ENCODE measurements at regions not wholly inside any gene's neighbourhood (a gene's known extent, or its start where the extent isn't known, plus 50 kb on each side); places are given as distances from the start of the nearest gene placed in this dataset.
A peak's percentile ranks its signal among the peaks of the same experiment; 100 is the strongest.

GRCh38 chr10:21334891-21335696 is 190.4 kb downstream of the SKIDA1 start:
- Histone ChIP-seq H3K4me3 (ENCODE audit: insufficient read length, low read depth) (no peak overlapping the region), H3K27me3 (ENCODE audit: insufficient read depth, insufficient read length) (no peaks in the 10 kb centered on the region), H3K4me1 (ENCODE audit: insufficient read depth, insufficient read length) (no peaks in the 10 kb centered on the region), H3K9ac (ENCODE audit: insufficient read length, low read depth) (no peak overlapping the region), H3K36me3 (ENCODE audit: insufficient read depth, insufficient read length, low read length) (no peaks in the 10 kb centered on the region), H3K9me3 (ENCODE audit: insufficient read depth, low read length) (no peaks in the 10 kb centered on the region)
- DNase-seq (ENCODE audit: low read depth, low spot score): no peak
- TF ChIP-seq YY1 (IDR thresholded peaks at IDR 0.05; ENCODE audit: insufficient read depth, insufficient read length) (no peak), ZNF274 (IDR thresholded peaks at IDR 0.05; ENCODE audit: low read depth, low read length) (no peak)

- Histone ChIP-seq H3K9ac (ENCODE audit: insufficient read length, low read depth) (no peak overlapping the region), H3K36me3 (ENCODE audit: insufficient read depth, insufficient read length, low read length) (no peaks in the 10 kb centered on the region), H3K9me3 (ENCODE audit: insufficient read depth, low read length) (no peaks in the 10 kb centered on the region), H3K27me3 (ENCODE audit: insufficient read depth, insufficient read length) (no peaks in the 10 kb centered on the region), H3K4me3 (ENCODE audit: insufficient read length, low read depth) (no peak overlapping the region), H3K4me1 (ENCODE audit: insufficient read depth, insufficient read length) (no peaks in the 10 kb centered on the region)
- DNase-seq (ENCODE audit: low read depth, low spot score): no peak
- TF ChIP-seq YY1 (IDR thresholded peaks at IDR 0.05; ENCODE audit: insufficient read depth, insufficient read length): no peak
- TF ChIP-seq SUZ12 (IDR thresholded peaks at IDR 0.05; ENCODE audit: extremely low read depth, insufficient read depth, insufficient read length): no peak
- TF ChIP-seq ZNF274 (IDR thresholded peaks at IDR 0.05; ENCODE audit: low read depth, low read length): no peak
Observed at GRCh38 chr10:21330628-21331020, 194.9 kb downstream of the SKIDA1 start.

GRCh38 chr10:21329995-21330627 is 195.4 kb downstream of the SKIDA1 start:
- no peak for TF ChIP-seq ZNF274 (IDR thresholded peaks at IDR 0.05; ENCODE audit: low read depth, low read length)
- Histone ChIP-seq H3K9ac (ENCODE audit: insufficient read length, low read depth) (no peak overlapping the region), H3K4me3 (ENCODE audit: insufficient read length, low read depth) (no peak overlapping the region), H3K36me3 (ENCODE audit: insufficient read depth, insufficient read length, low read length) (no peaks in the 10 kb centered on the region), H3K9me3 (ENCODE audit: insufficient read depth, low read length) (no peaks in the 10 kb centered on the region), H3K27me3 (ENCODE audit: insufficient read depth, insufficient read length) (no peaks in the 10 kb centered on the region), H3K4me1 (ENCODE audit: insufficient read depth, insufficient read length) (no peaks in the 10 kb centered on the region)
- no peak for DNase-seq (ENCODE audit: low read depth, low spot score)

- Histone ChIP-seq H3K4me3 (ENCODE audit: insufficient read length, low read depth) (no peak overlapping the region), H3K9ac (ENCODE audit: insufficient read length, low read depth) (peak overlapping the region; percentile 34), H3K36me3 (ENCODE audit: insufficient read depth, insufficient read length, low read length) (no peaks in the 10 kb centered on the region), H3K4me1 (ENCODE audit: insufficient read depth, insufficient read length) (no peaks in the 10 kb centered on the region), H3K27me3 (ENCODE audit: insufficient read depth, insufficient read length) (no peaks in the 10 kb centered on the region), H3K9me3 (ENCODE audit: insufficient read depth, low read length) (no peaks in the 10 kb centered on the region)
- TF ChIP-seq YY1 (IDR thresholded peaks at IDR 0.05; ENCODE audit: insufficient read depth, insufficient read length): no peak
- TF ChIP-seq ZNF274 (IDR thresholded peaks at IDR 0.05; ENCODE audit: low read depth, low read length): no peak
- no peak for TF ChIP-seq SUZ12 (IDR thresholded peaks at IDR 0.05; ENCODE audit: extremely low read depth, insufficient read depth, insufficient read length)
- no peak for DNase-seq (ENCODE audit: low read depth, low spot score)
Observed at GRCh38 chr10:21327289-21327993, 198.0 kb downstream of the SKIDA1 start.

DNA sequence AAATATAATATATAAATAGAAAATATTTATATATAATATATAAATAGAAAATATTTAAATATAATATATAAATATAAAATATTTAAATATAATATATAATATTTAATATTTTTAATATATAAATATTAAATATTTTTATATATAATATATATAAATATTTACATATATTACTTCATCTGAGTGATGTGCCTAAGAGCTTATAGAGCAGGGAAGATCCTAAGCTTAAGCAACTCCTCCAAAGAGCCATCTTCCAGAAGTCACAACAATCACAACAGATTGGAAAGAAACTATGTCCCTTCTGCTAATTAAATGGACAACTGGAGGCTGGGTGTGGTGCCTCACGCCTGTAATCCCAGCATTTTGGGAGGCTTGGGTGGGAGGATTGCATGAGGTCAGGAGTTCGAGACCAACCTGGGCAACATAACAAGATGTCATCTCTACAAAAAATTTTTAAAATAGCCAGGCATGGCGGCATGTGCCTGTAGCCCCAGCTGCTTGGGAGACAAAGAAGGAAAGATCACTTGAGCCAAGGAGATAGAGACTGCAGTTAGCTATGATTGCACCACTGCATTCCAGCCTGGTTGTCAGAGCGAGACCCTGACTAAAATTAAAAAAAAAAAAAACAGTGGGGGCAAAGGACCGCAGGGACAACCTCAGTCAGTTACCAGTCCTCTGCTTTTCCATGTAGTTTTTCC is 198.7 kb downstream of the SKIDA1 start:
- DNase-seq (ENCODE audit: low read depth, low spot score): no peak
- H3K9ac ChIP-seq (ENCODE audit: insufficient read length, low read depth): peak overlapping the region; percentile 34
- H3K36me3 ChIP-seq (ENCODE audit: insufficient read depth, insufficient read length, low read length): no peaks in the 10 kb centered on the region
- TF ChIP-seq SUZ12 (IDR thresholded peaks at IDR 0.05; ENCODE audit: extremely low read depth, insufficient read depth, insufficient read length) (no peak), ZNF274 (IDR thresholded peaks at IDR 0.05; ENCODE audit: low read depth, low read length) (no peak), YY1 (IDR thresholded peaks at IDR 0.05; ENCODE audit: insufficient read depth, insufficient read length) (no peak)
- H3K9me3 ChIP-seq (ENCODE audit: insufficient read depth, low read length): no peaks in the 10 kb centered on the region
- H3K27me3 ChIP-seq (ENCODE audit: insufficient read depth, insufficient read length): no peaks in the 10 kb centered on the region
- H3K4me3 ChIP-seq (ENCODE audit: insufficient read length, low read depth): no peak overlapping the region
- no peaks in the 10 kb centered on the region for H3K4me1 ChIP-seq (ENCODE audit: insufficient read depth, insufficient read length)

GRCh38 chr10:21318540-21319167 is 206.8 kb downstream of the SKIDA1 start:
- Histone ChIP-seq H3K27me3 (ENCODE audit: insufficient read depth, insufficient read length) (no peaks in the 10 kb centered on the region), H3K4me3 (ENCODE audit: insufficient read length, low read depth) (no peak overlapping the region), H3K4me1 (ENCODE audit: insufficient read depth, insufficient read length) (peaks cover 5% of the 10 kb centered on the region), H3K9ac (ENCODE audit: insufficient read length, low read depth) (peak overlapping the region; percentile 61), H3K9me3 (ENCODE audit: insufficient read depth, low read length) (no peaks in the 10 kb centered on the region), H3K36me3 (ENCODE audit: insufficient read depth, insufficient read length, low read length) (no peaks in the 10 kb centered on the region)
- no peak for DNase-seq (ENCODE audit: low read depth, low spot score)
- TF ChIP-seq ZNF274 (IDR thresholded peaks at IDR 0.05; ENCODE audit: low read depth, low read length) (no peak), SUZ12 (IDR thresholded peaks at IDR 0.05; ENCODE audit: extremely low read depth, insufficient read depth, insufficient read length) (no peak), YY1 (IDR thresholded peaks at IDR 0.05; ENCODE audit: insufficient read depth, insufficient read length) (no peak)

Data from NT2/D1 (cell line).